CD4-positive, alpha-beta T cell treated with Interleukin-4 for 4 hours (primary cell): ENCODE measurements at regions not wholly inside any gene's neighbourhood (a gene's known extent, or its start where the extent isn't known, plus 50 kb on each side); places are given as distances from the start of the nearest gene placed in this dataset.

ENCODE experiments used
- DNase-seq: peaks from one replicate; pipeline ENCODE4 v3.0.0-alpha.2; 2020

DNA sequence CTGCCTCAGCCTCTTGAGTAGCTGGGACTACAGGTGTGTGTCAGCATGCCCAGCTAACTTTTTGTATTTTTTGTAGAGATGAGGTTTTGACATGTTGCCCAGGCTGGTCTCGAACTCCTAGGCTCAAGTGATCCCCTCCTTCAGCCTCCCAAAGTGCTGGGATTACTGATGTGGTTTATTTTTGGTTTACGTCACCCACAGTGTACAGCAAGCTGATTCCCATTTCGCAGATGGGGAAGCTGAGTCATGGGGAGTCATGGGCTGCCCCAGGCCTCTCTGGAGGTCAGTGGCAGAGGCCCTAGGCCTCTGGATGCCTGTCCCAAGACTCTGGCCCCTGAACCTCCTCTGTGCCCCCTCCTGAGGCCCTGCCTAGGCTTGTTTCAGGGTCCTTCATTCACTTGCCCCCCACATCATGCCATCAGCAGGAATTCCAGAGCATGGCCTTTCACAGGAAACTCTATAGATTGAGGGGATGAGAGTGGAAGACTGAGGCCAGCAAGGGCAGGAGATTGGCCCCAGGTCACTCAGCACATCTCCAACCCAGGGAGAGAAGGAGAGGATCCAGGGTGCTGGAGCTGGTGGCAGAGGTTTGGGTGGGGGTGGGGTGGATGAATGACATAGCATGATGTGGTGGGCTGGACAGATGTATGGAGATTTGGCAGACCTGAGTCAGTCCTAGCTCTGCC lies 266.0 kb downstream of the PTPRU start:
- no peak for DNase-seq

GRCh38 chr1:29501227-29501976 lies 265.1 kb downstream of the PTPRU start:
- DNase-seq, result no peak

DNA sequence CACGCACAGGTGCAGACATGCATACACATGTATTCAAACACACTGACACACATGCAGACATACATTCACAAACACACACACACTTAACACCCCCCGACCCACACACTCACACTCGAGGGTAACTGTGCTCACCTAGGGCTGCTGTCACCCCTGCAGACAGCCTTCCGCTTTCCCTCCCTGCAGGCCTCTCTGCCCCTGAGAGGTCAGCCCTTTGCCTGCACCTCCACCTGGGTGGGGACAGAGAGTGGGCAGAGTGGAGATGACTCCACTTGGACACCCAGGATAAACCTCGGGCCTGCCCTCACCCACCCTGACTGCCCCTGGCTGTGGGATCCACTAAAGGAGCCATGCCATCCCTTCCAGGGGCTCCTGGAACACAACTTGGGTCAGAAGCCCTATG lies 264.3 kb downstream of the PTPRU start:
- DNase-seq, result no peak

- no peak for DNase-seq
Measured at GRCh38 chr1:29500041-29500440, 263.7 kb downstream of the PTPRU start.

- DNase-seq, result no peak
Measured at GRCh38 chr1:29499104-29499650, 262.9 kb downstream of the PTPRU start.

DNA sequence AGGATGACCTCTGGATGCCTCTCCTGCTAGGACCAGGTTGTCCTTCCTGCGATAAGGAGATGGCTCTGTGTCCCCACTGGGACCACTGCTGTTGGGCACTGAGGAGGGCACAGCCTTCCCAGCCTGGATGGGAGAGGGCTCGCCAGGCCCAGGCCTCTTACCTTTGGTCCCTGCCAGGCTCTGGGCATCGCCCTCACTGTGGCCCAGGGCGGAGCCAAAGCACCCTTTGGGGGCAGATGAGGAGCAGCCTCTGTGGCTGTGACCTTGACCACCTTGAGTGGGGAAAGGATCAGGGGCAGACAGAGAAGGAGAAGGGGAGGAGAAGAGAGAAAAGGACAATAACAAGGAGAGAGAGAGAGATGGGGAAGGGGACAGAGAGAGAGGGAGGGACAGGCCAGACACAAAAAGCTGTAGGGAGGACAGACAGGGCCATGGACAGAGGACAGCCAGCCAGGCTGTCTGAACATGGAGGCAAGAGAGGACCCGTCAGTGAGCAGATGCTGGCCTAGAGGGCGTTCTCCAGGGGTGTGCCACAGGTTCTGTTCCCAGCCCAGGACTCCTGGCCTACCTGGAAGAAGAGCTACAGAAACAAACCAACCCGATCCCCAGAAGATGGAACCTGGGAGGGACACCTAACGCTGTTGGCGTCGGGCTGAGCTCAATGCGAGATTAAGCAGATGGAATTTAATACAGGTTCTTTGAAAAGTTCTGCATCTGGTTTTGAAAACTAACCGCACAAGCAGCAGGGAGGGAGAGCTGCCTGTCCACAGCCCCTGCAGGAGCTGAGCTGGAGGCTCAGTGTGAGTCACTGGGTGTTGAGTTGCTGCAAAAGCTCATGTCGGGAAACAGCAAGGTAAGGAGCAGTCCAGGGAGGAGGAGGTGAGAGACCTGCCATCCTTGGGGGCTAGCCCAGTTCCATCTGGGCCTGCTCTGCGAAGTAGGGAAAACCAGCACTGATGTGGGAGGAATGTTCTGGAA lies 262.1 kb downstream of the PTPRU start:
- DNase-seq, result no peak

DNA sequence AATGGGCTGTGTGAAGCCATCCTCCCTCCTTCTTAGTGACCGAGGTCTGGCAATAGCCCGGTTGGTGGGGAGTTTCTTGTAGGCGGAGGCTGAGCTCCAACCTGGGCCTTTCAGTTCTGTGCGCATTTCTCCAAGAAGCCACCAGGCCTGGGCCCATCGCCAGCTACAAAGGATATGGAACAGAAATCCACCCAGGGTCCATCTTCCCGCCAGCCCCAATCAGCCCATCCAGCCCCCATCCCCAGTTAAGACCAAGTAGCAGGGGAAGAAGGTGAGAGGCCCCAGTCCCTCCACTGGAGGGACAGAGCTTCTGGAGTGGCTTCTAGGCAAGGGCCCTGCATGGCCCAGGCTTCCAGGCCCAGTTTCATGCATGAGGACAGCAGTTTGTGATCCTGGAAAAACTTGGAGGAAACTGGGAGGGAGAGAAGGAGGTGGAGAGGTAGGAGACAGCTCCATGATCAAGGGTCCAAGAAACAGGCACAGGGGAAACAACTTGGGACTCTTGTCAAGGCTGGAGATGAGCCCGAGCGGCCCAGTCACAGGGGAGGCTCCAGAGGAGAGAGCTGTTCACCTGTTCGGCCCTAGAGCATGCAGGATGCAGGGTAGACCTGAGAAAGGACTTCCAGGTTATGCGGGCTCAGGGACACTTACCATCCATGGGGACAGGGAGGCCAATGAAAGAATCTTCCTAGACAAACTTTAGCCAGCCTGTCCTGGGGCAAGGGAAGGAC lies 261.2 kb downstream of the PTPRU start:
- DNase-seq, result no peak

- DNase-seq, result no peak
Measured at GRCh38 chr1:29496701-29497100, 260.4 kb downstream of the PTPRU start.

DNA sequence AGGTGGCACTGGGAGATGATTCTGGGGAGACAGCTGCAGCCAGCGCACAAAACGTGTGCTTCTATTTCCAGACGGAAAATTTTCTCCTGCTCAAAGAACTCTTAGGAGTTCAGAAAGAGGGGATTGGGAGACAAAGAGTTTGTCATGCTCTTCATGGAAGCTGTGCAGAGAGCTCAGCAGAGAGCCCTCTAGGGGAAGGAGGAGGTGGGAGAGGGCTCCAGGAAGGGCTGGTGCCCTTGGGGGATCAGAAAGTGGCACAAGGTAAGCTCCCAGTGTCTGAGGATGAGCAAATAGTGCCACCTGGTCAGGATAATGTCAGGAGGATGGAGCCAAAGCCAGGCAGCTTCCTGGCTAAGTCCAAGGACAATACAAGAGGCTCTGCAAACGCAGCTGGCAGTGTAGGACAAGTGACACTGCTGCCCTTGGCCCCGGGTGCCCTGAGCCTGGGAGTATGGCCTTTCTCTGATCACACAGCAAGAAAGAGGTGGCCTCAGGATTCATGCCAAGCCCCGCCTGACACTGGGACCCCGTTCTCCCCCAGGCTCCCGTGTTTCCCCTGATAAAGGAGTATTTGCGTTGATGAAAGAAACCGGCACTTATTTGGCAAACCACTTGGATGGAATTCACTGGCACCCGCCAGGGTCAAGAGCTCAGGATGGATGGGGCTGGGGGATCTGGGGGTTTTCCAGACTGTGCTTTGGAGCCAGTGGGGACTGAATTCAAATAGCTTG lies 254.0 kb downstream of the PTPRU start:
- DNase-seq, result no peak

DNA sequence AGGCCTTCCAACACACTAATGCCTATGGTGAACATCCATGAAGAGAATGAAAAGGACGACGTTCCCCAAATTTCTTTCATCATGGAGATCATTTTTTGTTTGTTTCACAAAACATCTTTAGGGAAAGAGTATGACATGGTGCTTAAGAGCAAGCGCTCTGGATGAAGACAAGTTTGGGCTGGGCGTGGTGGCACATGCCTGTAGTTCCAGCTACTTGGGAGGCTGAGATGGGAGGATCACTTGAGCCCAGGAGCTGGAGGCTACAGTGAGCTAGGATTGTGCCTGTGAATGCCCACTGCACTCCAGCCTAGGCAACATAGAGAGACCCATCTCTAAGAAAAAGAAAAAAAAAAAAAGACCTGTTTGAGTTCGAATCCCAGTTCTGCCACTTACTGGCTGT lies 253.1 kb downstream of the PTPRU start:
- no peak for DNase-seq

- no peak for DNase-seq
Measured at GRCh38 chr1:29488794-29489311, 252.5 kb downstream of the PTPRU start.

GRCh38 chr1:29488086-29488793 lies 251.9 kb downstream of the PTPRU start:
- DNase-seq, result no peak

- DNase-seq, result no peak
Measured at GRCh38 chr1:29487291-29487690, 251.0 kb downstream of the PTPRU start.

DNA sequence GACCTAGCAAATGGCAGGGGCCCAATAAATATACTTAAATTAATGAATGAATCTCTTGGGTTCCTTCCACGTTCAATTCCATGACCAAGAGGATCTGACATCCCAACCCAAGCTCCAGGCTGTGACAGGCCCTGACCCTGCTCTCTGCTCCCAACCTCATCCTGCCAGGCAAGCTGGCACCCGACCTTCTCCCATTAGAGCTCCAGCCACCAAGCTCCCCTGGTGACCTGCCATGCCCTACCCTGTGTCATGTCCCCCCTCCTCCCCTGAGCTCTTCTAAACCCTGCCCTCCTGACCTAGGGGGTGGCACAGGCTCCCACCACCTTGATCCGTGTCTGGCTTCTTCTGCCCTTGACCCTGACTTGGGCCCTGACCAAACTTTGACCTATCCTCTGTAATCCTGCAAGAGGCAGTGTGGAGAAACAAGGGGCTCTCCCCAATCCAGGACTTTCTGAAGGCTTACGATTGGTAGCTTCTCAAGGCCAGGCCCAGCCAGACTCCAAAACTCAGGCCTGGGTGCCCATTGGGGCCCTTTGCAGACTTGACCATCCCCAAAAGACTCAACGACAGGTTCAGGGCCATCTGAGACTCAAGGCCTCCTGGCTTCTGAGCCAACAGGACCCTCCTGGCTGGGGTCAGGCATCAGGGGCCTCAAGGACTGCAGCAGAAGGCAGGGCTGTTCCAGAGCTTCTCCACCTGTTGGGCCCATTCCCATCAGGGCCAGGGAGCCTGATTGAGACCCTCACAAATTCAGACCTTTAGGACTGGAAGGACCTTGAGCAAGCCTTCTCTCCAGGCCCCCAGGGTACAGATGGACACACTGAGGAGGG lies 249.0 kb downstream of the PTPRU start:
- no peak for DNase-seq

DNA sequence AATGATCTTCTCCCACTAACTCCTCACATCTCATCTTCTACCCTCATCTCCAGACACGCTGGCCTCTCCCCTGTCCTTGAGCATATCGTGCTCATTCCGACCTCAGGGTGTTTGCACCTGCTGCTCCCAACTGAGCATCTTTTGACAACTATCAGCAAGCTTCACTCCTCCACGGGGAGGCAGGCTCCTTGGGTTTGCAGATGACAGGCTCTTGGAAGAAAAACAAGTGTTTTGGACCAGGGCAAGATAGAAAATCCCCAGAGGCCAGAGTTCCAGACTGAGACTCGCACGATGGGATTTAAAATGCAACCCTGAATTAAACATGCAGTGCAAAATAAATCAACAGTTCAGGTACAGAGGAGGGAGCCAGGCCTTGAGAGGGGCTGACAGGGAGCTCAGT lies 246.7 kb downstream of the PTPRU start:
- DNase-seq, result no peak

DNA sequence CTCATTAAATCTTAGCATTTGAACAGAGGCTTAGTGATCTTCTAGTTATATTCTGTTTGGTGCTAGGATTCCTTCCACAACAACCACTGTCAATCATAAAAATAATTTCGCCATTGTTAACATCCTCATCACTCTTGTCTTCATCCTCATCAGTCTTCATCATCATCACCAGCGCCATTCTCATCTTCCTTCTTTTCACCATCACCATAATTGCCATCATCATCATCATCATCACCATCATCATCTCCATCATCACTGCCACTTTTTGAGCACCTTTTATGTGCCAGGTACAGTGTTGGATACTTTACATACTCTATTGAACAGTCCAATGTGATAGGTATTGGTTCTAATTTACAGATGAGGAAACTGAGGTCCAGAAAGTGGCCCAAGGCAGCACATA lies 245.7 kb downstream of the PTPRU start:
- DNase-seq, result no peak

GRCh38 chr1:29481031-29481430 lies 244.7 kb downstream of the PTPRU start:
- DNase-seq, result no peak

DNA sequence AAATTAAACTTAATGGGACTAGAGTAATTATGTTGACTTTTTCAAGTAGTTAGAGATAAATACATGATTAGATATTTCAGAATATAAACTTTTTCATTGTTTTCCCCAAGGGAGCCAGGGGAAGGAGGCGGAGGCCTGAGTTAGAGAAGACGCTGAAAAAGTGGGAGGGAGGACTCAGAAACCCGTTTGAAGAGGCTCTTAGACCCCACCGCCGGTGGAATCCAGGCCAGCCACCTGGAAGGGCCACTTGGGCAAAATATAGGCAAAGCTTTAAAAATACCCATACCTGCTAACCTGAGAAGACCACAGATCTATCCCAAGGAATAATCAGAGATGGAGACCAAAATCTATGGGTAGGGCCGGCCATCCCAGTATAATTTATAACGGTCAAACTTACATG lies 242.6 kb downstream of the PTPRU start:
- DNase-seq, result no peak

DNA sequence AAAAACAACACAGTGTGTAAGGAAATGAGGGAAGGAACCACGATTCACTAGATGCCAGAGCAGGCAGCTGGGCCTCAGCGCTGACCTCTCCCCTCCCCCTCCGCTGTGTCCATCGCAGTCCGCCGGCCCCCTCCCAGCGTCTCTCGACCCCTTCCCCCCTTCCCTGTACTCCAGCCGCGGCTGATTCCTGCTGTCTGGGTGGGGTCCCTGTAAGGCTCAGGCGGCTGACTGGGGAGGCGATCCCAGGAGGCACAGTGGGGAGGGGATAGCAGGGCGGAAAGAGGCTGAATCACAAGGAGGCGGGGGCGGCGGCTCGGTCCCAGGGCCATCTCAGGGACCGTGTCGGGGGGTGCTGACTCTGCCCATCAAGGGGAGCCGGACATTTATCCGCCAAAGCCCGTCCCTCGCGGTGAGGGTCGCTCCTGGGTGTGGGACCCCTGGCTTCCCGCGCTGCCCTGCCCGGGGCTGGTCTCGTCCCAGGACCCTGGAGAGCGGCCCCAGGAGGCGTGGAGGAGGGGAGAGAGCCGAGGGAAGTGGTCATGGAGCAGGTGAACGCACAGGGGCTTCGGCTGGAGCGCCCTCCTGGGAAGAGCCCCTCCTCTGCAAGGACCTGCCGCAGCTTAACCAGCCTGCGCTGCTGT lies 241.9 kb downstream of the PTPRU start:
- no peak for DNase-seq
